Ectodermal cell (in vitro differentiated cells): ENCODE measurements at regions not wholly inside any gene's neighbourhood (a gene's known extent, or its start where the extent isn't known, plus 50 kb on each side); places are given as distances from the start of the nearest gene placed in this dataset.

Experiments used
- H3K27ac ChIP-seq: 2 replicates; pipeline ENCODE4 v1.7.0; 2013; ENCODE audit warnings: mild to moderate bottlenecking, low read depth, low read length; ENCODE audit not compliant: insufficient read depth, poor library complexity, severe bottlenecking
- H3K27me3 ChIP-seq: 2 replicates; pipeline ENCODE4 v1.7.0; 2013; ENCODE audit warnings: mild to moderate bottlenecking, low read length; ENCODE audit not compliant: insufficient read depth, control insufficient read depth, poor library complexity, severe bottlenecking
- H3K36me3 ChIP-seq: one replicate; pipeline ENCODE4 v1.7.0; 2013; ENCODE audit warnings: low read length; ENCODE audit not compliant: control insufficient read depth, insufficient read depth
- H3K4me1 ChIP-seq: one replicate; pipeline ENCODE4 v1.7.0; 2013; ENCODE audit warnings: low read length; ENCODE audit not compliant: control insufficient read depth, insufficient read depth
- H3K4me3 ChIP-seq: 2 replicates; pipeline ENCODE4 v1.7.0; 2013; ENCODE audit warnings: low read depth, low read length, control low read depth; ENCODE audit not compliant: insufficient read depth
- H3K9me3 ChIP-seq: 2 replicates; pipeline ENCODE4 v1.7.0; 2013; ENCODE audit warnings: mild to moderate bottlenecking, low read length, moderate library complexity; ENCODE audit not compliant: control insufficient read depth
- WGBS, 2 experiments: methylation state at CpG; one replicate each; pipeline ENCODE4 v1.1.7; 2013; ENCODE audit warnings: missing lambda C conversion rate in 2 of 2; 5-methylcytosine and 5-hydroxymethylcytosine counted together

GRCh38 chr11:128201801-128202200 lies 385.6 kb downstream of the ETS1 start:
- Histone ChIP-seq H3K4me3 (no peak overlapping the region), H3K9me3 (no peaks in the 10 kb centered on the region), H3K4me1 (no peaks in the 10 kb centered on the region), H3K27ac (no peak overlapping the region), H3K36me3 (no peaks in the 10 kb centered on the region), H3K27me3 (no peaks in the 10 kb centered on the region)
- WGBS, 2 experiments: 94 to 95% methylated on average over 4 of the region's 4 CpGs

GRCh38 chr11:128201009-128201408 lies 386.3 kb downstream of the ETS1 start:
- Histone ChIP-seq H3K36me3 (no peaks in the 10 kb centered on the region), H3K4me3 (no peak overlapping the region), H3K27ac (no peak overlapping the region), H3K9me3 (no peaks in the 10 kb centered on the region), H3K4me1 (no peaks in the 10 kb centered on the region), H3K27me3 (no peaks in the 10 kb centered on the region)
- 87 to 92% methylated on average over 5 of the region's 5 CpGs for WGBS, 2 experiments

DNA sequence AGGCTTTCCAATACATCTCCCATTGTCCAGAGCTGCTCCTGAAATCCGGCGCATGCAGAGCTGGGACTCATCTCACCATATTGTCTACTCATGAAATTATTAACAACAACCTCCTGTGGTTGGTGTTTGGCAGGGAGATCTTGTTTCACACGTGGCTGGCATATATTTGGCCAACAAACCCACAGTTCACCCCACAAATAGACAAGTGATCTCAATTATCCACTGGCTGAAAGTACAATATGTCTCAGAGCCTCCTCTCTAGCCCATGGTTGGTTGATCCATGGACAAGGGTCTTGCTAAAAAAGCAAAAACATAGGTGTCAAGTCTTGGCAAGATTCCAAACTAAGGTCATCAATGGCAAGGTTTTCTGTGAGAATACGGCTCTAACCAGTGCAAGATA lies 386.9 kb downstream of the ETS1 start:
- Histone ChIP-seq H3K4me3 (no peak overlapping the region), H3K27ac (no peak overlapping the region)
- WGBS, 2 experiments: 86 to 93% methylated on average over 4 of the region's 4 CpGs

DNA sequence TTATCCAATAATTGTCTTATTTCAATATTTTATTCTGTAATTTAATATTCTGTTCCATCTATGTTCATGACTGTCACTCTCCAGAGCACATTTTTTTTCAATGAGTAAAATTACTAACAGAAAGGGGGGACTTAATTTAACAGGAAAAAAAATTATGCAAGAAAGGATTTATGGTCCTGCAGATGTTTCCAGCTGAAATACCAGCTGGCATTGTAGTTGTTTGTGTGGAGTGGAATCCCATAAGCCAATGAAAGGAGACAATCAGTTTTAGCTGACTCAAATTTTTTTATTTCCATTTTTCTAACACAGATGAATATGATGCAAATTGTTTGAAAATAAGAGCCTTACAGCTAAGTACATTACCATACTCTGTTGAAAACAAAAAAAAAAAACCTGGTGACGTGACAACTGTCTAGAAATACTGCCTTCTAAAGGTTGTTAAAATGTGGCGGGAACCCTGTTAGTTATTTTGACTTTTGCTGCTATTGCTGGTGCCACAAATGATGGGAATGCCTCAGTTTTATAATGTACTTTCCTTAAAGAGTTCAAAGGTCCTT lies 389.1 kb downstream of the ETS1 start:
- 91 to 94% methylated on average over 2 of the region's 2 CpGs for WGBS, 2 experiments
- Histone ChIP-seq H3K36me3 (no peaks in the 10 kb centered on the region), H3K4me1 (no peaks in the 10 kb centered on the region), H3K4me3 (no peak overlapping the region), H3K27me3 (no peaks in the 10 kb centered on the region), H3K9me3 (no peaks in the 10 kb centered on the region), H3K27ac (no peak overlapping the region)

More for the DNA sequence above, 386.9 kb downstream of the ETS1 start:
- H3K36me3 ChIP-seq: no peaks in the 10 kb centered on the region
- no peaks in the 10 kb centered on the region for H3K9me3 ChIP-seq
- no peaks in the 10 kb centered on the region for H3K4me1 ChIP-seq
- no peaks in the 10 kb centered on the region for H3K27me3 ChIP-seq

GRCh38 chr11:128196235-128196634 lies 391.1 kb downstream of the ETS1 start:
- Histone ChIP-seq H3K4me3 (no peak overlapping the region), H3K4me1 (no peaks in the 10 kb centered on the region), H3K9me3 (no peaks in the 10 kb centered on the region), H3K27me3 (no peaks in the 10 kb centered on the region), H3K36me3 (no peaks in the 10 kb centered on the region), H3K27ac (no peak overlapping the region)

- H3K36me3 ChIP-seq: no peaks in the 10 kb centered on the region
- H3K4me3 ChIP-seq: no peak overlapping the region
- no peaks in the 10 kb centered on the region for H3K9me3 ChIP-seq
- H3K27ac ChIP-seq: no peak overlapping the region
- no peaks in the 10 kb centered on the region for H3K27me3 ChIP-seq
- 88% methylated on average over 1 of the region's 1 CpG; no CpG with 5 or more reads in 1 of the 2 experiments for WGBS, 2 experiments
- no peaks in the 10 kb centered on the region for H3K4me1 ChIP-seq
Measured at GRCh38 chr11:128195756-128196155, 391.6 kb downstream of the ETS1 start.

DNA sequence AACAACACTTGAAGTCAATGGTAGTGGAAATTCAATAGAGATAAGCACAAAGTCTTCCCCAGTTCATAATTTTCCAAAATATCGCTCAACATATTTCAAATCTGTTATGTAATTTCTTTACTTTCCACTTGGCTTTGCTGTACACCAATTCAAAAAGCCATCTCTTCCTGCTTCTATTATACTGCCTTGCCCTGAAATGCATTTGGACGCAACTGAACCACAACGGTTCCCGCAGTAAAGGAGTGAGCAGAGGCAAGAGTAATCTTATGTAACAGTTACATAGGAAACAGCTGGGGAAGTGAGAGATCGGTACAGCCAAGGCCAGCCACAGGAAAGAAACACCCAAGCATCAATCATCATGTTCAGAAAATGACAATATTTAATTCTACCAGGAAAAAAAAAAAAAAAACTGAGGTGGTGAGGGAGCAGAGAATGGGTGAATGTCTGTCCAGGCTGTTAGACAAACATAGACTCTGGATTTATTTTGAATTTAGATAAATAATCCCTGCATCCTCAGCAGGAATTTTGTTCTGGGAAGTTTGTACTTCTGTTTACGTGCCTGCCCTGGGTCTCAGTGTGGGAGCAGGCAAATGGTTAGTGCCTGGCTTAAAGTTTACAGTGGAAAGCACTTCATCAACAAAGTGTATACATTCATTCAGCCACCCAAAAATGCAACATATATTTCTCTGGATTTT lies 392.2 kb downstream of the ETS1 start:
- WGBS, 2 experiments: 93 to 94% methylated on average over 6 of the region's 6 CpGs

GRCh38 chr11:128194216-128194615 lies 393.1 kb downstream of the ETS1 start:
- H3K27ac ChIP-seq: no peak overlapping the region

More for the DNA sequence above, 392.2 kb downstream of the ETS1 start:
- Histone ChIP-seq H3K9me3 (no peaks in the 10 kb centered on the region), H3K27ac (no peak overlapping the region), H3K4me1 (no peaks in the 10 kb centered on the region), H3K27me3 (no peaks in the 10 kb centered on the region), H3K36me3 (no peaks in the 10 kb centered on the region), H3K4me3 (no peak overlapping the region)

DNA sequence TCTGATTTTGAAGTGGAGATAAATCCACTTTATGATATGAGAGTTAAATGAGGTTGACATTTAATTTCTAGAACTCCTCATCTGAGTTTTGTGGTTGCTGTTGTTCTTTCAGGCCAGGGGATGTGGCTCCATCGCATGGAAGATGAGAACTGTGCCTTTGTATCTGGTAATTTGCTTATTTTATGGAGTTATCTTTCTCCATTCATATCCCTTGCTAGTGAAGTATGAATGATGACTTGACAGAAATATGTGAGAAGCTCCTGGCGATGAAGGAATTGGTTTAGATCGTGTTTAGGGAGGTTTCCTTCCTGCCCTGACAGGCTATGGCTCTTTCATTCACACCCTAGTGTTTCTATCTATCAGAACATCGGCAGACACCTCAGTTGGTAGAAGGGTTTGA lies 393.7 kb downstream of the ETS1 start:
- Histone ChIP-seq H3K36me3 (no peaks in the 10 kb centered on the region), H3K4me1 (no peaks in the 10 kb centered on the region), H3K4me3 (no peak overlapping the region), H3K27me3 (no peaks in the 10 kb centered on the region), H3K9me3 (no peaks in the 10 kb centered on the region), H3K27ac (no peak overlapping the region)
- WGBS, 2 experiments: 97 to 100% methylated on average over 1 to 4 of the region's 4 CpGs

More at GRCh38 chr11:128194216-128194615, 393.1 kb downstream of the ETS1 start:
- no peak overlapping the region for H3K4me3 ChIP-seq
- no peaks in the 10 kb centered on the region for H3K36me3 ChIP-seq
- H3K9me3 ChIP-seq: no peaks in the 10 kb centered on the region
- no peaks in the 10 kb centered on the region for H3K4me1 ChIP-seq
- H3K27me3 ChIP-seq: no peaks in the 10 kb centered on the region

GRCh38 chr11:128190312-128190711 lies 397.0 kb downstream of the ETS1 start:
- Histone ChIP-seq H3K27ac (no peak overlapping the region), H3K27me3 (no peaks in the 10 kb centered on the region), H3K4me1 (no peaks in the 10 kb centered on the region), H3K4me3 (no peak overlapping the region), H3K36me3 (no peaks in the 10 kb centered on the region), H3K9me3 (peaks cover 3% of the 10 kb centered on the region)
- 94 to 97% methylated on average over 5 of the region's 5 CpGs for WGBS, 2 experiments
